ENCODE measurements at regions not wholly inside any gene's neighbourhood (a gene's known extent, or its start where the extent isn't known, plus 50 kb on each side); places are given as distances from the start of the nearest gene placed in this dataset.

DNA sequence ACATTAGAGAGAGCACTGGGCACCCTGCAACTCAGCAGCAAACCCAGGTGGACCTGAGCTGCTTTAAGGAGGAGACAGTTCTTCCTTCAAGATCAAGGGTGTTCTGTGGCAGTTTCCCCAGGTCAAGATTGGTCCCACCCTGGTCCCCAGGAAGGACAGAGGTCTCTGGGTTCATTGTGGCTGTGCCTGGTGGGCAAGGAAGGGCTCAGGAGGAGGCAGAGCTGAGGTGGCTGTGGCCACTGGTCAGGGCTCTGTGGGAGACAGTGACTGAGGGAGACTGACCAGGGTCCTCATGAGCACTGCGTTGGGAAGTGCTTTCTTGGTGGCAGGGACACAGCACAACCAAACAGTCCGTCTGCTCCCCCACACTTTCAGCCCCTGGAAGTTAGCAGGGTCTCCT, 141.3 kb downstream of the FCRL5 start:
- no peaks in the 10 kb centered on the region for H3K4me1 ChIP-seq (ENCODE audit: control insufficient read depth, insufficient read depth, low read length)
- H2AK9ac ChIP-seq (replicated peaks; ENCODE audit: low read depth, low read length, poor library complexity): no peak overlapping the region
- H3K14ac ChIP-seq (replicated peaks; ENCODE audit: low read depth, low read length): no peak overlapping the region
- H3K36me3 ChIP-seq (ENCODE audit: control insufficient read depth, insufficient read depth, low read length): no peaks in the 10 kb centered on the region
- no peak overlapping the region for H2BK5ac ChIP-seq (ENCODE audit: low read depth, low read length, poor library complexity, severe bottlenecking)
- no peak for TF ChIP-seq RCOR1 (IDR thresholded peaks at IDR 0.05; ENCODE audit: insufficient replicate concordance, low read length)
- TF ChIP-seq MAZ (IDR thresholded peaks at IDR 0.05; ENCODE audit: borderline replicate concordance, low read depth, low read length): no peak
- TF ChIP-seq MXI1 (IDR thresholded peaks at IDR 0.05; ENCODE audit: borderline replicate concordance, low read depth, low read length): no peak
- TF ChIP-seq FOS (IDR thresholded peaks at IDR 0.05; ENCODE audit: low read depth, low read length): no peak
- TF ChIP-seq CHD1 (IDR thresholded peaks at IDR 0.05; ENCODE audit: low read depth, low read length): no peak
- no peak for TF ChIP-seq BHLHE40 (IDR thresholded peaks at IDR 0.05; ENCODE audit: low read depth, low read length)
- no peak for TF ChIP-seq MAFK (IDR thresholded peaks at IDR 0.05; ENCODE audit: low read depth, low read length)
- TF ChIP-seq, protein P1, sequence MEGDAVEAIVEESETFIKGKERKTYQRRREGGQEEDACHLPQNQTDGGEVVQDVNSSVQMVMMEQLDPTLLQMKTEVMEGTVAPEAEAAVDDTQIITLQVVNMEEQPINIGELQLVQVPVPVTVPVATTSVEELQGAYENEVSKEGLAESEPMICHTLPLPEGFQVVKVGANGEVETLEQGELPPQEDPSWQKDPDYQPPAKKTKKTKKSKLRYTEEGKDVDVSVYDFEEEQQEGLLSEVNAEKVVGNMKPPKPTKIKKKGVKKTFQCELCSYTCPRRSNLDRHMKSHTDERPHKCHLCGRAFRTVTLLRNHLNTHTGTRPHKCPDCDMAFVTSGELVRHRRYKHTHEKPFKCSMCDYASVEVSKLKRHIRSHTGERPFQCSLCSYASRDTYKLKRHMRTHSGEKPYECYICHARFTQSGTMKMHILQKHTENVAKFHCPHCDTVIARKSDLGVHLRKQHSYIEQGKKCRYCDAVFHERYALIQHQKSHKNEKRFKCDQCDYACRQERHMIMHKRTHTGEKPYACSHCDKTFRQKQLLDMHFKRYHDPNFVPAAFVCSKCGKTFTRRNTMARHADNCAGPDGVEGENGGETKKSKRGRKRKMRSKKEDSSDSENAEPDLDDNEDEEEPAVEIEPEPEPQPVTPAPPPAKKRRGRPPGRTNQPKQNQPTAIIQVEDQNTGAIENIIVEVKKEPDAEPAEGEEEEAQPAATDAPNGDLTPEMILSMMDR (conservative IDR thresholded peaks at IDR 0.05; ENCODE audit: low read depth, low read length): no peak
- TF ChIP-seq NFE2L2 (IDR thresholded peaks at IDR 0.05; ENCODE audit: low read depth, low read length): no peak
- no peak overlapping the region for H2BK20ac ChIP-seq (ENCODE audit: low read depth, low read length)
- H4K8ac ChIP-seq (ENCODE audit: low read depth in 2 of 2, low read length in 2 of 2): no peak overlapping the region
- H2AK5ac ChIP-seq (ENCODE audit: low read depth, low read length): no peak overlapping the region
- no peak overlapping the region for H2AFZ ChIP-seq (replicated peaks; ENCODE audit: low read length, poor library complexity)
- H3K9ac ChIP-seq (ENCODE audit: low read depth, low read length): no peak overlapping the region
- H3K79me1 ChIP-seq (ENCODE audit: low read depth in 1 of 2, low read length in 2 of 2): no peaks in the 10 kb centered on the region
- no peaks in the 10 kb centered on the region; the same call in 1 of the 2 replicates for H4K20me1 ChIP-seq (ENCODE audit: insufficient read depth, low read length)
- DNase-seq: no peak
- H3K23ac ChIP-seq (ENCODE audit: low read depth, low read length): no peak overlapping the region
- in situ Hi-C loops (cut with MboI; ENCODE audit: low sequenced_read_pairs) (no loop called here), dilution Hi-C loops (cut with HindIII; ENCODE audit: low sequenced_read_pairs, unreplicated experiment) (no loop called here), intact Hi-C loops (cut with micrococcal nuclease) (no loop called here)
- no peaks in the 10 kb centered on the region for H3K9me1 ChIP-seq (ENCODE audit: insufficient read depth, low read length)
- H2BK15ac ChIP-seq (ENCODE audit: low read depth, low read length): no peak overlapping the region
- no CpG with 5 or more reads among the region's 2 CpGs for WGBS, 2 experiments (ENCODE audit: extremely low coverage in 2 of 2, insufficient read length in 1 of 2)
- no TSS peak for BruUV-seq (replicated peaks)
- ChIA-PET POLR2A (ENCODE audit: unreplicated experiment) (no interaction called here), CTCF (no interaction called here)
- no peak overlapping the region for H3K4me2 ChIP-seq (ENCODE audit: low read depth, low read length)
- no peaks in the 10 kb centered on the region for H3K9me3 ChIP-seq (ENCODE audit: control insufficient read depth, insufficient read depth, low read length)
- no peak overlapping the region for H3K27ac ChIP-seq (ENCODE audit: insufficient read depth, low read length)
- H3K56ac ChIP-seq (ENCODE audit: extremely low read depth, insufficient read depth, low read length): no peak overlapping the region
- H3K4ac ChIP-seq (ENCODE audit: low read depth, low read length): no peak overlapping the region
- no peak overlapping the region for H3K18ac ChIP-seq (ENCODE audit: low read depth, low read length)
- no peak for ATAC-seq (ENCODE audit: low read depth)
- no peak overlapping the region for H3K4me3 ChIP-seq (ENCODE audit: insufficient read depth, low read depth, low read length)
- H4K5ac ChIP-seq (ENCODE audit: low read depth, low read length): no peak overlapping the region
- H3K27me3 ChIP-seq (ENCODE audit: control insufficient read depth, insufficient read depth, low read length): no peaks in the 10 kb centered on the region
- no peak overlapping the region for H4K91ac ChIP-seq (ENCODE audit: insufficient read depth, low read depth, low read length)
- no peak overlapping the region for H2BK120ac ChIP-seq (ENCODE audit: low read depth, low read length)
